GM19043 (cell line): ENCODE measurements at regions not wholly inside any gene's neighbourhood (a gene's known extent, or its start where the extent isn't known, plus 50 kb on each side); places are given as distances from the start of the nearest gene placed in this dataset.

Experiments
- ATAC-seq: cut with Tn5 transposase; IDR thresholded peaks from one replicate; pipeline ENCODE4 v1.9.1; 2021; ENCODE audit warnings: low read depth; ENCODE audit not compliant: unreplicated experiment

- no peak for ATAC-seq
Observed at GRCh38 chr5:164179406-164179805, 674.0 kb downstream of the MAT2B start.

GRCh38 chr5:164181604-164182003 lies 676.2 kb downstream of the MAT2B start:
- ATAC-seq, result no peak

GRCh38 chr5:164184158-164184557 lies 678.7 kb downstream of the MAT2B start:
- ATAC-seq, result no peak

GRCh38 chr5:164185000-164185399 lies 679.6 kb downstream of the MAT2B start:
- ATAC-seq, result no peak

- ATAC-seq, result no peak
Observed at GRCh38 chr5:164186550-164186949, 681.1 kb downstream of the MAT2B start.

- ATAC-seq, result no peak
Observed at GRCh38 chr5:164187785-164188184, 682.4 kb downstream of the MAT2B start.

GRCh38 chr5:164188733-164189148 lies 683.3 kb downstream of the MAT2B start:
- ATAC-seq, result no peak

- ATAC-seq, result no peak
Observed at GRCh38 chr5:164191240-164191639, 685.8 kb downstream of the MAT2B start.

- ATAC-seq, result no peak
Observed at GRCh38 chr5:164202338-164202737, 696.9 kb downstream of the MAT2B start.

- ATAC-seq, result no peak
Observed at GRCh38 chr5:164203581-164204225, 698.3 kb downstream of the MAT2B start.

GRCh38 chr5:164204338-164204946 lies 699.0 kb downstream of the MAT2B start:
- no peak for ATAC-seq

- ATAC-seq, result no peak
Observed at GRCh38 chr5:164206196-164206595, 700.8 kb downstream of the MAT2B start.

GRCh38 chr5:164207646-164208045 lies 702.2 kb downstream of the MAT2B start:
- ATAC-seq, result no peak

GRCh38 chr5:164210491-164210890 lies 705.1 kb downstream of the MAT2B start:
- no peak for ATAC-seq

- ATAC-seq, result no peak
Observed at GRCh38 chr5:164214698-164215097, 709.3 kb downstream of the MAT2B start.

- ATAC-seq, result no peak
Observed at GRCh38 chr5:164217464-164217863, 712.0 kb downstream of the MAT2B start.

GRCh38 chr5:164220522-164220921 lies 715.1 kb downstream of the MAT2B start:
- no peak for ATAC-seq

- ATAC-seq, result no peak
Observed at GRCh38 chr5:164224236-164224635, 718.8 kb downstream of the MAT2B start.

GRCh38 chr5:164224772-164225171 lies 719.4 kb downstream of the MAT2B start:
- no peak for ATAC-seq

- no peak for ATAC-seq
Observed at GRCh38 chr5:164230341-164230740, 724.9 kb downstream of the MAT2B start.

GRCh38 chr5:164233791-164234190 lies 728.4 kb downstream of the MAT2B start:
- no peak for ATAC-seq

- no peak for ATAC-seq
Observed at GRCh38 chr5:164234321-164234720, 728.9 kb downstream of the MAT2B start.
